KMS-11 (cell line): ENCODE measurements at regions not wholly inside any gene's neighbourhood (a gene's known extent, or its start where the extent isn't known, plus 50 kb on each side); places are given as distances from the start of the nearest gene placed in this dataset.

Experiments
- H2AFZ ChIP-seq: fragments of 200-600 bp; sonication (generic); 2 replicates; pipeline ENCODE4 v1.6.1; 2016; ENCODE audit warnings: antibody characterized with exemption, mixed run types, low read depth
- H3K27ac ChIP-seq: fragments of 200-600 bp; sonication (generic); 2 replicates; pipeline ENCODE4 v1.6.1; 2016; ENCODE audit warnings: mild to moderate bottlenecking, mixed run types
- H3K27me3 ChIP-seq: fragments of 200-600 bp; sonication (generic); 2 replicates; pipeline ENCODE4 v1.6.1; 2017; ENCODE audit warnings: mild to moderate bottlenecking, low read depth, mixed run types, moderate library complexity; ENCODE audit not compliant: insufficient read depth
- H3K36me3 ChIP-seq: fragments of 200-600 bp; sonication (generic); 2 replicates; pipeline ENCODE4 v1.6.1; 2017; ENCODE audit warnings: mild to moderate bottlenecking, mixed run types; ENCODE audit not compliant: insufficient read depth
- H3K4me1 ChIP-seq: fragments of 200-600 bp; sonication (generic); 2 replicates; pipeline ENCODE4 v1.6.1; 2016; ENCODE audit warnings: mild to moderate bottlenecking, low read depth, mixed run types; ENCODE audit not compliant: poor library complexity, severe bottlenecking
- H3K4me2 ChIP-seq: fragments of 200-600 bp; sonication (generic); 2 replicates; pipeline ENCODE4 v1.7.0; 2016; ENCODE audit warnings: mild to moderate bottlenecking, mixed run types
- H3K4me3 ChIP-seq: fragments of 200-600 bp; sonication (generic); IDR thresholded peaks from 2 replicates; pipeline ENCODE4 v1.6.1; 2017; ENCODE audit warnings: low read depth, low read length, mixed read lengths; ENCODE audit not compliant: insufficient read depth
- H3K79me2 ChIP-seq: fragments of 200-600 bp; sonication (generic); 2 replicates; pipeline ENCODE4 v1.6.1; 2016; ENCODE audit warnings: low read depth, mixed run types; ENCODE audit not compliant: insufficient read depth
- H3K9ac ChIP-seq: fragments of 200-600 bp; sonication (generic); 2 replicates; pipeline ENCODE4 v1.6.1; 2016; ENCODE audit warnings: mild to moderate bottlenecking, mixed run types
- H4K20me1 ChIP-seq: fragments of 200-600 bp; sonication (generic); 2 replicates; pipeline ENCODE4 v1.6.1; 2016; ENCODE audit warnings: mild to moderate bottlenecking, mixed run types; ENCODE audit not compliant: insufficient read depth
- TF ChIP-seq, protein P1 (sequence below): fragments of 200-600 bp; sonication (generic); conservative IDR thresholded peaks from 2 replicates; pipeline ENCODE4 v1.6.1; 2017; ENCODE audit warnings: low read depth, mild to moderate bottlenecking, antibody characterized with exemption, low read length, moderate library complexity, mixed read lengths

DNA sequence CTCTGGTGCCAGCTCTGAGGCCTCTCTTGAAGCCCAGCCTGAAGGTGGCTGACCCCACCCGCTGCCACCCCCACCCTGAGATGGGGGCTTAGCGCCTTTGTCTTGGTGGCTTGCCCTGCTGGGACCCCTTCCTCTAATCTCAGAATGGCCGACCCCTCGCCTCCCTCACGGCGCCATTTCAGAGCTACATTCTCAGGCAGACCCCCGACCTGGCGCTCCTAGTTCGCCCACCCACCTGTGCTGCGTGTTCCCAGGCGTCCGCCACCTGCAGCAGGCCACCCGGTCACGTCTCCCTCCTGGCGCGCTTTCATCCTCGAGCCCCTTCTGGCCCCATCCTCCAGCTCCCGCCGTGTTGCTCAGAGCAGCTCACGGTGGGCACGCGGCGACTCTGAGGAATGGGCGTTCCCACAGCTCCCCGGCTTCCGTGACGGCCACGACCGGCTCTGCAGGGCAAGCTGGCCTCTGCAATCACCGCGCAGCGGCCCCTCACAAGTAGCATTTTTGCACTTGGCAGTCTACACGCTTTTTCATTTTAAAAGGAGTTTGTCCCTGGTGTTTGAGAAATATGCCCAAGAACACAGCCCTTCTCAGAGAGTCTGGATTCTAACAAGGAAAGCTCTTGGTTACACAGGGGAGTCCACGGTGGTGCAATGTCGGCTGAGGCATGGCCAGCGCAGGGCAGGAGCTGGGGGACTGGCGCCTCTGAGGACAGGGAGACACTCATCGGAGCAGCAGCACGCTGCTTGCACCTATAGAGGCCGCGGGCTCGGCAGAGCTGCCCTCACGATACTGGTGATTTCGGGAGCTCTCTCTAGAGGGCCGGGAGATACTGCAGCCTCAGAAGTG lies 105.7 kb upstream of the C14orf180 start:
- Histone ChIP-seq H3K36me3 (no peaks in the 10 kb centered on the region), H4K20me1 (no peaks in the 10 kb centered on the region), H3K79me2 (no peaks in the 10 kb centered on the region), H3K27me3 (peaks cover 9% of the 10 kb centered on the region; the same call in 1 of the 2 replicates), H2AFZ (no peak overlapping the region), H3K4me3 (no peak overlapping the region), H3K4me1 (no peaks in the 10 kb centered on the region), H3K27ac (no peak overlapping the region), H3K4me2 (no peak overlapping the region), H3K9ac (no peak overlapping the region)
- TF ChIP-seq, protein P1, sequence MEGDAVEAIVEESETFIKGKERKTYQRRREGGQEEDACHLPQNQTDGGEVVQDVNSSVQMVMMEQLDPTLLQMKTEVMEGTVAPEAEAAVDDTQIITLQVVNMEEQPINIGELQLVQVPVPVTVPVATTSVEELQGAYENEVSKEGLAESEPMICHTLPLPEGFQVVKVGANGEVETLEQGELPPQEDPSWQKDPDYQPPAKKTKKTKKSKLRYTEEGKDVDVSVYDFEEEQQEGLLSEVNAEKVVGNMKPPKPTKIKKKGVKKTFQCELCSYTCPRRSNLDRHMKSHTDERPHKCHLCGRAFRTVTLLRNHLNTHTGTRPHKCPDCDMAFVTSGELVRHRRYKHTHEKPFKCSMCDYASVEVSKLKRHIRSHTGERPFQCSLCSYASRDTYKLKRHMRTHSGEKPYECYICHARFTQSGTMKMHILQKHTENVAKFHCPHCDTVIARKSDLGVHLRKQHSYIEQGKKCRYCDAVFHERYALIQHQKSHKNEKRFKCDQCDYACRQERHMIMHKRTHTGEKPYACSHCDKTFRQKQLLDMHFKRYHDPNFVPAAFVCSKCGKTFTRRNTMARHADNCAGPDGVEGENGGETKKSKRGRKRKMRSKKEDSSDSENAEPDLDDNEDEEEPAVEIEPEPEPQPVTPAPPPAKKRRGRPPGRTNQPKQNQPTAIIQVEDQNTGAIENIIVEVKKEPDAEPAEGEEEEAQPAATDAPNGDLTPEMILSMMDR, result no peak

DNA sequence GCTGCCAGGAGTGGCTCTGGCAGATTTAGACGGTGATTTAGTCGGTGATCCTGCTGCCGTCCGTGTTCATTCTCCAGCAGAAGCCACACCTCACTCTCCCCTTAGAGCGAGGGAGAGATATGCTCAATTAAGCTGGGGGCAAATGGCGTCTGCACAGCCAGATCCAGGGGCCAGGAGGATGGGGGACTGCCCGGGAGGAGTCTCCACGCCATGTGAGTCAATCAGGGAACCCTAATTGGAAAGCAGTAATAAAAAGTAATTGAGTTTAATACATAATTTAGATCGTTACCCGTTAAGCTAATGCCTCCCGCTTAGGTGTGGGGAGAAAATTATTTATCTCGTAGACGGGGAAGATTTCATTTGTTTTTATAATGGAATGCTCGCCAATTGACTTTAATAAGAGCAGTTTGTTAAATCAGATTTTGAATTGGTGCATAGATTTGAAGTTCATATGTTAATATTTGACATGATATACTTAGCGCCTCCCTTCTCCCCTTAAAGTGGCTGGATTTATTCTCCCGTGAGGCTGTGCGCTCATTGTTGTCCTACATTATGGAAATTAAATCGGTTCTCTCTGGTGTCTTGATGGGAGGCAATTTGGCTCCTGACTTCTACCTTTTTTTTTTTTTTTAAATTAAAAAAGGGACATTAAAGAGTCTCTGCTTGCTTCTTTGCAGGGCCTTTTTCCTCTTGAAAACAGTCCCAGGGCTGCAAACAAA lies 104.9 kb upstream of the C14orf180 start:
- Histone ChIP-seq H3K4me3 (no peak overlapping the region), H4K20me1 (no peaks in the 10 kb centered on the region), H2AFZ (no peak overlapping the region), H3K9ac (no peak overlapping the region), H3K4me1 (no peaks in the 10 kb centered on the region), H3K4me2 (no peak overlapping the region), H3K27me3 (peaks cover 8% of the 10 kb centered on the region; the same call in 1 of the 2 replicates), H3K79me2 (no peaks in the 10 kb centered on the region), H3K36me3 (no peaks in the 10 kb centered on the region), H3K27ac (no peak overlapping the region)
- TF ChIP-seq, protein P1, result no peak

DNA sequence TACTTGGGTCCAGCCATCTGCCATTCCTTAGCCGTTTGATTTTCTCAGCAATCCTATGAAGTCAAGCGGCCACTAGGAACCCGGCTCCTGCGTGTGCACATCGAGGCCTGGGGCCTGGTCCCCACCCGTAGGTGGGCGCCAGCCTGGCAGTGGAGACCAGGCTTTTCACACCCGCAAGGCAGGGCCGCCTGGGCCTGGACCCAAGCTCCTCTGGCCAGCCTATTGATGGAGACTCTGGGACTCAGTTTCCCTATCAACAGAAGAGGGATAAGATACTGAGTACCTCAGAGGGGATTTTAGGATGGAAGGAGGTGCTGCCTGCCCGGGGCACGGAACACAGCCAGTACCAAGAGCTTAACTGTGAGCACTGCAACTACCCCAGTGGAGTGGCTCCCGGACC lies 104.3 kb upstream of the C14orf180 start:
- peaks cover 8% of the 10 kb centered on the region; the same call in 1 of the 2 replicates for H3K27me3 ChIP-seq
- H3K27ac ChIP-seq, result no peak overlapping the region
- H2AFZ ChIP-seq, result no peak overlapping the region
- no peaks in the 10 kb centered on the region for H3K79me2 ChIP-seq
- no peak overlapping the region for H3K9ac ChIP-seq
- H3K36me3 ChIP-seq, result no peaks in the 10 kb centered on the region
- no peak overlapping the region for H3K4me3 ChIP-seq
- no peaks in the 10 kb centered on the region for H4K20me1 ChIP-seq
- TF ChIP-seq, protein P1, result no peak
- H3K4me2 ChIP-seq, result no peak overlapping the region
- H3K4me1 ChIP-seq, result no peaks in the 10 kb centered on the region

DNA sequence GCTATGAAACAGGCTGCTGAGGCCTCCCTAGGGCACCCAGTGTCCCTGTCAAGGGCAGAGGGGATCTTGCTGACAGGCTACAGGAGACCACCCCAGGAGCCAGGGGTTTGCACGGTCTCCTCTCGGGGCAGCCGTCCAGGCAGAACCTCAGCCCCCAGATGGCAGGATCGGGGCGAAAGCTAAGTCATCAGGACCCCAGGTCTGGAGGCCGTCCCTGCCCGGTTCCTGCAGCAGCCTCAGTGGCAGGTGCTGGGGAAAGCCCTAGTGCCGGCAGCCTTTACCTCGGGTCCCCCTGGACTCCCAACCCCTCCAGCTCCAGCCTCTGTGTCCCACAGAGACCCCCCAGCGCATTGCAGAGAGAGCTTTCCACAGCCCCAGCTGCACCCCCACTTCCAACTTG lies 103.8 kb upstream of the C14orf180 start:
- Histone ChIP-seq H3K9ac (no peak overlapping the region), H3K27me3 (peaks cover 8% of the 10 kb centered on the region; the same call in 1 of the 2 replicates), H3K27ac (no peak overlapping the region), H3K79me2 (no peaks in the 10 kb centered on the region), H2AFZ (no peak overlapping the region), H3K4me2 (no peak overlapping the region), H3K36me3 (no peaks in the 10 kb centered on the region), H4K20me1 (no peaks in the 10 kb centered on the region), H3K4me1 (no peaks in the 10 kb centered on the region), H3K4me3 (no peak overlapping the region)
- TF ChIP-seq, protein P1, result no peak
